Panc1 (cell line): ENCODE measurements at regions not wholly inside any gene's neighbourhood (a gene's known extent, or its start where the extent isn't known, plus 50 kb on each side); places are given as distances from the start of the nearest gene placed in this dataset.

ENCODE experiments used
- ATAC-seq: fragments of 200-7000 bp; cut with Tn5 transposase; 2 replicates; pipeline ENCODE4 v1.9.1; 2020; ENCODE audit warnings: mild to moderate bottlenecking, moderate library complexity
- BruUV-seq: library from RNA; stranded (reverse); fragments of 400-500 nt; replicated peaks from 2 replicates; lab custom pipeline; 2021; lab: Mats Ljungman, UMichigan
- CTCF ChIA-PET: fragments of 300-600 bp; sonication (Branson Sonifier 250); formaldehyde crosslinking; loops from one replicate; lab custom pipeline; 2022; ENCODE audit warnings: antibody characterized with exemption; lab: Charles Lee
- POLR2A ChIA-PET: fragments of 300-600 bp; sonication (Branson Sonifier 250); formaldehyde crosslinking; loops from one replicate; lab custom pipeline; 2022; ENCODE audit warnings: antibody characterized with exemption; lab: Charles Lee
- DNase-seq: peaks from one replicate; pipeline ENCODE4 v3.0.0-alpha.2; 2010; ENCODE audit warnings: low read depth, low spot score
- H3K27ac ChIP-seq: 2 replicates; pipeline ENCODE4 v1.5.1; 2011; ENCODE audit warnings: mild to moderate bottlenecking, low read length, inconsistent platforms
- H3K27me3 ChIP-seq: fragments of 200-500 bp; sonication (Bioruptor generic); 2 replicates; pipeline ENCODE4 v1.6.0; 2014; ENCODE audit warnings: low read length, inconsistent platforms; ENCODE audit not compliant: control insufficient read depth, insufficient read depth
- H3K36me3 ChIP-seq: fragments of 200-500 bp; sonication (Bioruptor generic); 2 replicates; pipeline ENCODE4 v1.5.1; 2014; ENCODE audit warnings: inconsistent platforms, mild to moderate bottlenecking, low read length, moderate library complexity; ENCODE audit not compliant: control insufficient read depth, insufficient read depth
- H3K4me1 ChIP-seq: 2 replicates; pipeline ENCODE4 v1.5.1; 2011; ENCODE audit warnings: inconsistent platforms, mild to moderate bottlenecking, low read length, moderate library complexity; ENCODE audit not compliant: control insufficient read depth, insufficient read depth
- H3K4me3 ChIP-seq, 2 experiments: 2 replicates each; pipeline ENCODE4 v1.5.1; 2011 to 2012; ENCODE audit warnings: low read depth in 2 of 2, low read length in 2 of 2, mild to moderate bottlenecking in 2 of 2, inconsistent platforms in 1 of 2, moderate library complexity in 1 of 2
- H3K9me3 ChIP-seq: fragments of 200-500 bp; sonication (Bioruptor generic); 2 replicates; pipeline ENCODE4 v1.5.1; 2014; ENCODE audit warnings: low read depth, mild to moderate bottlenecking, inconsistent platforms, low read length, moderate library complexity; ENCODE audit not compliant: control insufficient read depth, insufficient read depth
- CTCF ChIP-seq: fragments of 450-650 bp; IDR thresholded peaks from 2 replicates; pipeline ENCODE4 v1.5.1; 2017; ENCODE audit warnings: mild to moderate bottlenecking
- POLR2AphosphoS5 ChIP-seq: IDR thresholded peaks from 2 replicates; pipeline ENCODE4 v1.6.1; 2012; ENCODE audit warnings: mild to moderate bottlenecking, low read depth, low read length, moderate library complexity
- REST ChIP-seq, 2 experiments: IDR thresholded peaks; 2 replicates each; pipeline ENCODE4 v1.6.1; 2011 to 2012; ENCODE audit warnings: low read depth in 2 of 2, control low read depth in 1 of 2, low read length in 1 of 2, mild to moderate bottlenecking in 1 of 2, moderate library complexity in 1 of 2; ENCODE audit not compliant: insufficient read depth in 1 of 2
- SIN3A ChIP-seq: IDR thresholded peaks from 2 replicates; pipeline ENCODE4 v1.6.1; 2012; ENCODE audit warnings: low read depth, mild to moderate bottlenecking, low read length, moderate library complexity, borderline replicate concordance; ENCODE audit not compliant: insufficient read depth
- TCF7L2 ChIP-seq: IDR thresholded peaks from 2 replicates; pipeline ENCODE4 v1.6.1; 2011; ENCODE audit warnings: mild to moderate bottlenecking, low read depth, low read length, inconsistent platforms
- in situ Hi-C: cut with HindIII; loops from 2 replicates; pipeline ENCODE4 v1.10.0; 2016; ENCODE audit warnings: low sequenced_read_pairs, low pct_unique_long_range_greater_than_20kb
- intact Hi-C: fragments of 100-400 bp; cut with micrococcal nuclease; formaldehyde crosslinking; loops from one replicate; pipeline ENCODE4 v1.10.0; 2022; ENCODE audit not compliant: unreplicated experiment

GRCh38 chr2:109689973-109690372 is 75.8 kb downstream of the SOWAHC start:
- intact Hi-C loops: no loop called here
- H3K27ac ChIP-seq: no peak overlapping the region
- no peak for DNase-seq
- no peaks in the 10 kb centered on the region for H3K4me1 ChIP-seq
- no peak for ATAC-seq
- no peaks in the 10 kb centered on the region for H3K36me3 ChIP-seq
- in situ Hi-C loops: no loop called here
- CTCF ChIA-PET: no interaction called here
- no peak overlapping the region for H3K4me3 ChIP-seq
- H3K9me3 ChIP-seq: no peaks in the 10 kb centered on the region
- no peaks in the 10 kb centered on the region for H3K27me3 ChIP-seq
- POLR2A ChIA-PET: interaction anchor here (0.6 to 0.7 kb wide), 2 partner anchors 80 to 755 kb away, joined by 3 to 4 read pairs; no protein-coding TSS in a partner anchor
- no peak for TF ChIP-seq REST (IDR thresholded peaks at IDR 0.05; ENCODE audit: insufficient read depth in 1 of 2, low read depth in 2 of 2, low read length in 1 of 2)
- no peak for TF ChIP-seq CTCF
- no peak for TF ChIP-seq POLR2AphosphoS5
- no peak for TF ChIP-seq SIN3A
- no peak for TF ChIP-seq TCF7L2
- BruUV-seq: no TSS peak

- H3K4me1 ChIP-seq: no peaks in the 10 kb centered on the region
- DNase-seq (no peak), ATAC-seq (no peak)
- no TSS peak for BruUV-seq
- no peak overlapping the region for H3K27ac ChIP-seq
- H3K4me3 ChIP-seq: no peak overlapping the region
- POLR2A ChIA-PET: interaction anchor here (0.6 kb wide), 1 partner anchor 756 kb away, joined by 4 read pairs; no protein-coding TSS in a partner anchor
- TF ChIP-seq SIN3A (no peak), REST (IDR thresholded peaks at IDR 0.05; ENCODE audit: insufficient read depth in 1 of 2, low read depth in 2 of 2, low read length in 1 of 2) (no peak)
- CTCF ChIA-PET: no interaction called here
- H3K27me3 ChIP-seq: no peaks in the 10 kb centered on the region
- H3K36me3 ChIP-seq: no peaks in the 10 kb centered on the region
- in situ Hi-C loops: no loop called here
- no peaks in the 10 kb centered on the region for H3K9me3 ChIP-seq
- intact Hi-C loops: no loop called here
Measured at GRCh38 chr2:109690457-109690821, 76.3 kb downstream of the SOWAHC start.
